Esophagus squamous epithelium (tissue), 5 donors: ENCODE measurements at regions not wholly inside any gene's neighbourhood (a gene's known extent, or its start where the extent isn't known, plus 50 kb on each side); places are given as distances from the start of the nearest gene placed in this dataset.
"Not testable (repeated sequence)": the region's sequence is repeated elsewhere in the genome, so short reads cannot be mapped to it uniquely, and the experiment has no call there.

Experiments
- DNase-seq: peaks from one replicate; lab custom pipeline; 2025; lab: John Stamatoyannopoulos, UW
- H3K27ac ChIP-seq, 4 donors: fragments of 200-600 bp; sonication (generic); one replicate each; pipeline ENCODE4 v1.5.1; 2016 to 2019; ENCODE audit warnings: mild to moderate bottlenecking in 1 of 4
- H3K27me3 ChIP-seq, 4 donors: fragments of 200-600 bp; sonication (generic); 1 replicate in 3 of 4; 2 replicates in 1 of 4; pipeline versions ENCODE4 v1.5.1 to v1.6.0; 2017 to 2021; ENCODE audit warnings: antibody characterized with exemption in 1 of 4
- H3K36me3 ChIP-seq, 3 donors: fragments of 200-600 bp; sonication (generic); one replicate each; pipeline ENCODE4 v1.5.1; 2016 to 2019
- H3K4me1 ChIP-seq, 3 donors: fragments of 200-600 bp; sonication (generic); one replicate each; pipeline ENCODE4 v1.5.1; 2017 to 2019
- H3K4me3 ChIP-seq, 4 donors: fragments of 200-600 bp; sonication (generic); 1 replicate in 3 of 4; 2 replicates in 1 of 4; pipeline ENCODE4 v1.5.1; 2016 to 2019; ENCODE audit warnings: mild to moderate bottlenecking in 2 of 4, moderate library complexity in 1 of 4
- H3K9me3 ChIP-seq, 3 donors: fragments of 200-600 bp; sonication (generic); one replicate each; pipeline ENCODE4 v1.5.1; 2016 to 2019
- POLR2A ChIP-seq, 4 donors: fragments of 450-650 bp; IDR thresholded peaks; one replicate each; pipeline ENCODE4 v1.6.1; 2017; ENCODE audit warnings: antibody characterized with exemption in 4 of 4, mild to moderate bottlenecking in 4 of 4, moderate library complexity in 3 of 4
- WGBS, 2 donors: methylation state at CpG; one replicate each; pipeline ENCODE4 v1.1.5; 2018; 5-methylcytosine and 5-hydroxymethylcytosine counted together
- intact Hi-C: fragments of 100-400 bp; cut with DNase I; formaldehyde crosslinking; loops from one replicate; pipeline ENCODE4 v1.15.0; 2022
- TF ChIP-seq, protein P1 (sequence below), 6 experiments: fragments of 450-650 bp in 4 of 6; fragments of 200-600 bp in 2 of 6; sonication (generic) in 2 of 6; IDR thresholded peaks; one replicate each; pipeline ENCODE4 v1.5.1; 2016 to 2019; ENCODE audit warnings: antibody characterized with exemption in 6 of 6, mild to moderate bottlenecking in 4 of 6, moderate library complexity in 4 of 6
- donor health status: DM: yes; HTN: yes; CAD: no.

DNA sequence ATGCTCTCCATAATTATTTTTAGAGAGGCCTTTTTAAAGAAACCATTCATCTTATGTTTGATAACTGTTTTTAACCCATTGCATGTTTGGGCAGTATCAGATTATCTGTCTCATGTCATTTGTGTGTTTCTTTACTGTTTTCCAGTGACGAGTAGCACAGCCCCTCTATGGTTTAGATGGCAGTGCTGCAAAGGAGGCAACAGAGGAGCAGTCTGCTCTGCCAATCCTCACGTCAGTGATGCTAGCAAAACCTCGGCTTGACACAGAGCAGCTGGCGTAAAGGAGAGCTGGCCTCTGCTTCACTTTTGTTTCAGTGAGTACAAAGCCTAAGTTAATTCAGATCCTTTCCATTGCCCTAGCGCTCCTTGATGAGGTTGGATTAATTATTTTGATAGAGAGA, 80.4 kb upstream of the GARIN1A start:
- H3K9me3 ChIP-seq = no peaks in the 10 kb centered on the region
- WGBS, 2 donors = 82 to 91% methylated on average over 5 of the region's 5 CpGs
- no peak overlapping the region for H3K4me3 ChIP-seq
- no peak overlapping the region for H3K27ac ChIP-seq
- intact Hi-C loops = no loop called here
- H3K4me1 ChIP-seq = no peaks in the 10 kb centered on the region
- no peak for TF ChIP-seq POLR2A (IDR thresholded peaks at IDR 0.05)
- TF ChIP-seq, protein P1, sequence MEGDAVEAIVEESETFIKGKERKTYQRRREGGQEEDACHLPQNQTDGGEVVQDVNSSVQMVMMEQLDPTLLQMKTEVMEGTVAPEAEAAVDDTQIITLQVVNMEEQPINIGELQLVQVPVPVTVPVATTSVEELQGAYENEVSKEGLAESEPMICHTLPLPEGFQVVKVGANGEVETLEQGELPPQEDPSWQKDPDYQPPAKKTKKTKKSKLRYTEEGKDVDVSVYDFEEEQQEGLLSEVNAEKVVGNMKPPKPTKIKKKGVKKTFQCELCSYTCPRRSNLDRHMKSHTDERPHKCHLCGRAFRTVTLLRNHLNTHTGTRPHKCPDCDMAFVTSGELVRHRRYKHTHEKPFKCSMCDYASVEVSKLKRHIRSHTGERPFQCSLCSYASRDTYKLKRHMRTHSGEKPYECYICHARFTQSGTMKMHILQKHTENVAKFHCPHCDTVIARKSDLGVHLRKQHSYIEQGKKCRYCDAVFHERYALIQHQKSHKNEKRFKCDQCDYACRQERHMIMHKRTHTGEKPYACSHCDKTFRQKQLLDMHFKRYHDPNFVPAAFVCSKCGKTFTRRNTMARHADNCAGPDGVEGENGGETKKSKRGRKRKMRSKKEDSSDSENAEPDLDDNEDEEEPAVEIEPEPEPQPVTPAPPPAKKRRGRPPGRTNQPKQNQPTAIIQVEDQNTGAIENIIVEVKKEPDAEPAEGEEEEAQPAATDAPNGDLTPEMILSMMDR (IDR thresholded peaks at IDR 0.05) = no peak
- H3K27me3 ChIP-seq = no peaks in the 10 kb centered on the region
- peaks cover 0 to 64% (median 0%) of the 10 kb centered on the region in 3 donors for H3K36me3 ChIP-seq
- DNase-seq = no peak

DNA sequence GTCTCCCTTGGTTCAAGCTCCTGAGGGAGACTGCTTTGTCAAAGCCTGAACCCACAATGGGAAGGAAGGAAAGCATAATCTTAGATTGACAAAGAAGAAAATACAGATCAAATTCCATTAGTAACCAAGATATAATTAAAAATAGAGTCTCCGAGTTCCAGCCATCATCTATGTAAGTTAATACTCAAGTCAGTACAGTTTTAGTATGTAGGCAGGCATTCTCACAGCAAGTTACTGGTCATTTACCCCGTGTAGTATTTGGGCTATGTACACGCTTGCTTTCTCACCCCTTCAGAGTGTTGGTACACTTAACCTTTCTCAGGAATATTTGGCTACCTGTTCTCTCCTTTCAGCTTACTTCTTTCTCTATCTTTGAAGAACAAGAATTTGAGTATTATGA, 79.9 kb upstream of the GARIN1A start:
- DNase-seq, intact Hi-C loops, H3K27ac ChIP-seq, H3K27me3 ChIP-seq, H3K9me3 ChIP-seq, H3K4me1 ChIP-seq, H3K4me3 ChIP-seq: not testable (repeated sequence)
- 100% methylated on average over 2 of the region's 3 CpGs; no CpG with 5 or more reads in 1 of the 2 donors for WGBS, 2 donors
- H3K36me3 ChIP-seq = peaks cover 0 to 68% (median 0%) of the 10 kb centered on the region in 3 donors

DNA sequence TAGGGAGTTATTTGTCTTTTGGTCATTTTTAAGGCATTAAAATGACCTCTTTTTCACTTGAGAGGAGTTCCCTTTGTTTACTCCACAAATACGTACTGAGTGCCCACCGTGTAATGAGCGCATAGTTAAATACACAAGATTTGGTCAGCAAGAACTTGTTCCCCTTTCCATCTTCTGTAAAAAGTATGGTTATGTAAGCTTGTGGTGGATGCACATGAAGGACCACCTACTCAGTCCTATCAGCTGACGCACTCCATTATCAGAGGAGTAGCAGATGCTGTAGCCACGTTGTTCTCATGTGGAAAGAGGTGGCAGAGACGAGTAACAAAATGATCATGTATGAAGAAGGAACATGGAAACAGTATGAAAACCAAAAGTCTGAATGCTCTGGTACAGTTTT, 78.0 kb upstream of the GARIN1A start:
- H3K4me3 ChIP-seq, H3K9me3 ChIP-seq, DNase-seq, H3K27ac ChIP-seq, H3K27me3 ChIP-seq, intact Hi-C loops, H3K4me1 ChIP-seq: not testable (repeated sequence)
- H3K36me3 ChIP-seq = peaks cover 0 to 74% (median 0%) of the 10 kb centered on the region in 3 donors
- WGBS, 2 donors = 80 to 85% methylated on average over 6 of the region's 6 CpGs

DNA sequence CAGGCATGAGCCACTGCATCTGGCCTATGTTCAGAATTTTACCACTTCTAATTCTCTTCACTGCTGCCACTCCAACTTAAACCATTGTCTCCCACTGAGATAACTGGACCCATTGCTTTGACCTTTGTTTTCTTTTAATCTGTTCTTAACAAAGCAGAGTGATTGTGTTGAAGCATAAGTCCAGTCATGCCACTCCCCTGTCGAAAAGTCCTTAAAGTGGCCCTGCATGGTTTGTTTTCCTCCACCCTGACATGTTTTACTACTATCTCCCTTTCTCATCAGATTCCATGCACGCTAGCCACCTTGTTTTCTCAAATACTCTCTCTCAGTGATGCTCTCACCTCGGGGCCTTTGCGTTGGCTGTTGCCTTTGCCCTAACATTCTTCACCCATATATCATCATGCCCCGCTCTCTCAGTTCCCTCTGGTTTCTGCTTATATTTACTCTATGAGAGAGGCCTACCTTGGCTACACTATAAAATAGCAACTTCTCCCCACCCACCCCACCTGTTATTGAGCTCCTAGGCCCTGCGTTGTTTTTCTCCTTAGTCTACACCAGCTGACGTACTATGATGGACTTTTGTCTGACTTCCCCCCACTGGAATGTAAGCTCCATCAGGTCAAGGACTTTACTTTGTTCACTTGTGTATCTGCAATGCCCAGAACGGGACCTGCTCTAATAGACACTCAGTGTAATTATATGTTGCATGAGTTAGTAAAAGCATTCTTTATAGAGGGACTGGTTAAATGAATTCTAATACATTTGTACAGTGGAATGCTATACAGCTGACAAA, 75.6 kb upstream of the GARIN1A start:
- DNase-seq, H3K4me1 ChIP-seq, H3K27me3 ChIP-seq, H3K27ac ChIP-seq, intact Hi-C loops, H3K9me3 ChIP-seq, H3K4me3 ChIP-seq: not testable (repeated sequence)
- peaks cover 0 to 87% (median 0%) of the 10 kb centered on the region in 3 donors for H3K36me3 ChIP-seq
- 90 to 98% methylated on average over 7 to 8 of the region's 8 CpGs for WGBS, 2 donors

DNA sequence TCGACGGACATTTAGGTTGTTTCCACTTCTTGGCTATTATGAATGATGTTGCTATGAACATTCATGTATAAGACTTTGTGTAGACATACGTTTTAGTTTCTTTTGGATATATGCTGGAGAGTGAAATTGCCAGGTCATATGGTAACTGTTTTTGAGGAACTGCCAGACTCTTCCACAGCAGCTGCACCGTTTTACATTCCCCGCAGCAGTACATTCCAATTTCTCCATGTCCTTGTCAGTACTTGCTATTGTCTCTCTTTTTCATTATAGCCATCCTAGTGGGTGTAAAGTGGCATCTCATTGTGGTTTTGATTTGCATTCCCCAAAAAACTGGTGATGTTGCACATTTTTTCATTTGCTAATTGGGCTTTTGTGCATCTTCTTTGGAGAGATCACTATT, 73.1 kb upstream of the GARIN1A start:
- DNase-seq, H3K27me3 ChIP-seq, H3K4me1 ChIP-seq, intact Hi-C loops, H3K9me3 ChIP-seq, H3K4me3 ChIP-seq, H3K27ac ChIP-seq: not testable (repeated sequence)
- 66 to 72% methylated on average over 5 of the region's 5 CpGs for WGBS, 2 donors
- H3K36me3 ChIP-seq = peaks cover 0 to 73% (median 0%) of the 10 kb centered on the region in 3 donors

DNA sequence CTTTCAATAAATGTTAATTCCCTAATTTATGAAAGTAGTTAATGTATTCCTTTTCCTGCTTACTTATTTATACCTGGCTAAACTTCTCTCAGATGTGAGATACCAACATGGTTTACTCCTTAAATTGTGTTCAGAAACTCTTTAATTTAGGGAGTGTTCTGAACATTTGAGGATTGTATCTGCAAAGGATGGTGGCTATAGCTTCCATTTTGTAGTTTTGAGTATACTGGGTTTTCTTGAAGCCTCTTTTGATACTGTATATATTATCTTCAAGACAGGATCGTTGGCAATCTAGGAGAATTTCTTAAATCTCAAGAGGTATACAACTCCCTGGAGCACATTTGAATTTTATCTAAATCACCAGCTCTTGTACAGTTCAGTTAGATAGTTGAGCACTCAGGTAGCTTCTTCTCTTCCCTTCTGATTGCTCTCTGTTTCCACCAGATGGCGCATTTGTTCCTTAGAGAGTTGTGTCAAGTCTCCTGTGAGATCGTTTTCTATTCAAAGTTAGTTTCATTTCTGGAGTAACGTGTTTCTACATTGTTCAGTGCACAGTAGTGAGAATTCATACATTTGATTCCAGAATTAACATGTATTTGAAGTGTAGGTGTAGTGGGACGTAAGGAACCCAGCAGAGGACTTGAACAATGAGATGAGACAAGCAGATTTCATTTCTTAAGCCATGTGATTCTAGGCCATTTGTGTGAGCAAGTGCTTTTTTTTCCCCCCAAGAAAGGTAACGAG, 63.2 kb upstream of the GARIN1A start:
- Histone ChIP-seq H3K36me3 (peaks cover 0 to 75% (median 4%) of the 10 kb centered on the region in 3 donors), H3K4me3 (peak overlapping the region in 3 of 4 donors; percentile 11 to 34 (median 20)), H3K27ac (peak overlapping the region in 2 of 4 donors; percentile 57 to 58)
- intact Hi-C loops, H3K9me3 ChIP-seq, H3K4me1 ChIP-seq, H3K27me3 ChIP-seq, DNase-seq: not testable (repeated sequence)
- TF ChIP-seq, protein P1 (IDR thresholded peaks at IDR 0.05) = peak; percentile 28 to 69 (median 57)
- WGBS, 2 donors = 3 to 10% methylated on average over 6 of the region's 6 CpGs

DNA sequence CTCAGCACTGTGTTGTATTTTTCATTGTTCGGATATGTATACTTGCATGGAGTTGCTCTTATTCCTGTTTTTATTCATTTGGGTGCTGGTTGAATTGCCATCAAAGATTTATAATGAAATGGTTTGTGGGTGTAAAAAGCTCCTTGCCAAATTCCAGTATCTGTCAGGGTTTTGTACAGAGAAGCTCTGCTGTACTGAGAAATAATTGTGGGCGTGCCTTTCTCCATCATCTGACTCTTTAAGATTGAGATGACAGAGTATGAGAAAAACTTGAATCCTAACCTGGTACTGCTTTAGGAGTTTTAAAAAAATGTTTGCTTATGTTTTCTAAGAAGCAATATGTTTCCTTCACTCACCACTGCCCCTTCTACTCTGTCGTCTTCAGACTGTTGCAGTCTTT, 58.7 kb upstream of the GARIN1A start:
- H3K4me3 ChIP-seq, H3K9me3 ChIP-seq, H3K27me3 ChIP-seq, intact Hi-C loops, H3K4me1 ChIP-seq, H3K27ac ChIP-seq, DNase-seq: not testable (repeated sequence)
- WGBS, 2 donors = 81 to 91% methylated on average over 3 of the region's 3 CpGs
- peaks cover 0 to 82% (median 0%) of the 10 kb centered on the region in 3 donors for H3K36me3 ChIP-seq

DNA sequence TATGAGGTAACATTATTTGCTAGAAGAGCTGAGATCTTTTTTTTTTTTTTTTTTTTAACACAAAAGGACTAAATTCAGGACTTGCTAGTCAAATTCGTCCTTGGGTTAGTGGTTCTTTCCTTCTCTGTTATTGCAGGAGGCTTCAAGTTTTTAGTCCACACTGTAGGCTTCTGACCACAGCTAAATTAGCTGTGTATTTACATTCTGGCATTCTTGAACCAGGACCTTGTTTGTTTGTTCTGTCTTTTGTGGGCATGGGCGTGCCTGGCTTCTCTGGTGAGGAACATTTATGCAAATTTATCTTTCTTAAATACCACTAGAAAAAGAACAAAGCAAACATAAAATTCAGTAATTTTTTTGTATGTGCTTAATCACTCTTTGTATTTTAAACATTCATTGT, 57.3 kb upstream of the GARIN1A start:
- 78 to 82% methylated on average over 2 of the region's 2 CpGs for WGBS, 2 donors
- H3K27ac ChIP-seq, DNase-seq, intact Hi-C loops, H3K9me3 ChIP-seq, H3K27me3 ChIP-seq, H3K4me3 ChIP-seq, H3K4me1 ChIP-seq: not testable (repeated sequence)
- H3K36me3 ChIP-seq = peaks cover 8 to 93% (median 12%) of the 10 kb centered on the region in 3 donors

DNA sequence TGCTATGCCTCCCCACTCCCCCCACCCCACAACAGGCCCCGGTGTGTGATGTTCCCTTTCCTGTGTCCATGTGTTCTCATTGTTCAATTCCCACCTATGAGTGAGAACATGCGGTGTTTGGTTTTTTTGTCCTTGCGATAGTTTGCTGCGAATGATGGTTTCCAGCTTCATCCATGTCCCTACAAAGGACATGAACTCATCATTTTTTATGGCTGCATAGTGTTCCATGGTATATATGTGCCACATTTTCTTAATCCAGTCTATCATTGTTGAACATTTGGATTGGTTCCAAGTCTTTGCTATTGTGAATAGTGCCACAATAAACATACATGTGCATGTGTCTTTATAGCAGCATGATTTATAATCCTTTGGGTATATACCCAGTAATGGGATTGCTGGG, 55.3 kb upstream of the GARIN1A start:
- 98 to 100% methylated on average over 4 of the region's 4 CpGs for WGBS, 2 donors
- H3K27me3 ChIP-seq, DNase-seq, H3K9me3 ChIP-seq, H3K4me1 ChIP-seq, H3K27ac ChIP-seq, H3K4me3 ChIP-seq, intact Hi-C loops: not testable (repeated sequence)
- peaks cover 8 to 92% (median 28%) of the 10 kb centered on the region in 3 donors for H3K36me3 ChIP-seq
